ENCODE measurements at regions not wholly inside any gene's neighbourhood (a gene's known extent, or its start where the extent isn't known, plus 50 kb on each side); places are given as distances from the start of the nearest gene placed in this dataset.
A peak's percentile ranks its signal among the peaks of the same experiment; 100 is the strongest.
"Not testable (repeated sequence)": the region's sequence is repeated elsewhere in the genome, so short reads cannot be mapped to it uniquely, and the experiment has no call there.

DNA sequence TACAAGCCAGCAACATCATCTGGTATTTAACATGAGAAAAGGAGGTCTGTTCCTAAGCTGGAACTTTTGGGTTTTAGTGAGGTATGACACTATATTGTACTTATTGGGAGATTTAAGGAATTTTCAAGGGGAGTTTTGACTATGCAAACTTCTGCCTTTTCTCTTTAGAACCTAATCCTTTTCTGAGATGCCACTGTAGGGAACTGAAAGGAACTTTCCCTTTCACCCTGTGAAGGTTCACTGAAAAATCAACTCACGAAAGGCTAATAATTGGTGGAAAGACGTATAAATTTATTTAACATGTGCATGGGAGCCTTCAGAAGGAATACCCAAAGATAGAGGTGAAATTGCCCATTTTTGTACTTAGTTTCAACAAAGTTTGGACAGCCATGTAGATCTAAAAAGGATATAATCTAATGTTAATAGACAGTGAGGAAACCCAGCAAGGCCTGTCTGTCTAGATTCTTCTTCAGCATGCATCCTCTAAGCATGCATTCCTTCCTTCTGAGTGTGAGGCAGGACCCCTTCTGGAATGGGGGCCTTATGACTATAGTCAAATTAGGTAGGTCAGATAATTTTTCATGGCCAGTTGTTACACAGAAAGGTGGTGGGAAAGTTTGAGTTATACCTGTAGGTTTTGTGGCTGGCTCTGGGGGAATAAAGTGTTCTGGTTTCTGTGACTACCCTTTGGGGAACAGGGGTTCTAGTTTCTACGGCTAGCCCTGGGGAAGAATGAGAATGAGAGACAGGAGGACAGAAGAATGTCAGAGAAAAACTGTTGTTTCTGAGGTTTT is 200.3 kb downstream of the C9orf152 start:
- DNase-seq (ENCODE audit: low read depth in 4 of 4, low spot score in 2 of 4), result no peak

DNA sequence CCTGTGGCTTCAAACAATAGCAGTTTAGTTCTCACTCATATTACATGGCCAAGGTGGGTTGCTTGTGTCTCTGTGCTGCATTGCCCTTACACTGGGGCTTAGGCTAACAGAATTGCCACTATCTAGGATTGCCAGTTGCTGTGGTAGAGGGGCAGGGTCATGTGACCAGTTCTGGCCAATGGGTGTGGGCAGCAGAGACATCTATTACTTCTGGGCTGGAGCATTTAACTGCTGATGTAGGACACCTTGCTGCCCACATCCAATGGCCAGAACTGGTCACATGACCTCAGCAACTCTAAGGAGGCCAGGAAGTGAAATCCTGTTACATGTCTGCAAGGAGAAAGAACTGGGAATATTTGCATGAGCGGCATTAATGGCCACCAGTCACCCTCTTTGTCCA is 199.3 kb downstream of the C9orf152 start:
- no peak for DNase-seq (ENCODE audit: low read depth in 4 of 4, low spot score in 2 of 4)

GRCh38 chr9:110011628-110012320 is 196.2 kb downstream of the C9orf152 start:
- no peak for DNase-seq (ENCODE audit: low read depth in 4 of 4, low spot score in 2 of 4)

GRCh38 chr9:110013064-110013463 is 194.9 kb downstream of the C9orf152 start:
- DNase-seq (ENCODE audit: low read depth in 4 of 4, low spot score in 2 of 4), result no peak

GRCh38 chr9:110015759-110016158 is 192.2 kb downstream of the C9orf152 start:
- DNase-seq (ENCODE audit: low read depth in 4 of 4, low spot score in 2 of 4), result no peak

GRCh38 chr9:110016340-110016739 is 191.6 kb downstream of the C9orf152 start:
- no peak for DNase-seq (ENCODE audit: low read depth in 4 of 4, low spot score in 2 of 4)

DNA sequence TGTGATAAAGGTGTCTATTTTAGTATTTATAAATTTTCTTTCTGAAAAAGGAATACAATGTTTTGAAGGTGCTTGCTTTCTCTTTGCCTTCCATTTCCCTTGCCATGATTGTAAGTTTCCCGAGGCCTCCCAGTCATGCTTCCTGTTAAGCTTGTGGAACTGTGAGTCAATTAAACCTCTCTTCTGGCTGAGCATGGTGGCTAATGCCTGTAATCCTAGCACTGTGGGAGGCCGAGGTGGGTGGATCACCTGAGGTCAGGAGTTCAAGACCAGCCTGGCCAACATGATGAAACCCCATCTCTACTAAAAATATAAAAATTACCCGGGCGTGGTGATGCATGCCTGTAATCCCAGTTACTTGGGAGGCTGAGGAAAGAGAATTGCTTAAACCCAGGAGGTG is 187.7 kb downstream of the C9orf152 start:
- DNase-seq (ENCODE audit: low read depth in 4 of 4, low spot score in 2 of 4), result not testable (repeated sequence)

DNA sequence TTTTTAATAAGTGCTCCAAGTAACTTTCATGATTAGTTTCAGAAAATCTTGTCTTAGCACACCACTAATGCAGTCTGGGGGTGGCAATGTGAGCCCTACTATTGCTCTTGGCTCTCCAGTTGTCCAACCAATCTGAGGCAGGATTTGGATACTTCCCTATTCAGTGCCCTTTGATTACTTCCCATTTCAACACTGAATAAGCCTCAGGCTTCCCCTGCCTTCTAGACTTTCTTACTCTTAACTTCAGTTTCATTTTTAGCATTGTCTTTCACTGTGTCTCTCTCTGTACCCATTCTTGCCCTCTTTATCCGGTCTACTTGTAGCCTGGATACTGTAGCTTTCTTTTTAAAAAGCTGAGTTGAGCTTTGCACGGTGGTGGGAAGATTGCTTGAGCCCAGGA is 186.1 kb downstream of the C9orf152 start:
- no peak for DNase-seq (ENCODE audit: low read depth in 4 of 4, low spot score in 2 of 4)

GRCh38 chr9:110023221-110023620 is 184.7 kb downstream of the C9orf152 start:
- DNase-seq (ENCODE audit: low read depth in 4 of 4, low spot score in 2 of 4), result not testable (repeated sequence)

DNA sequence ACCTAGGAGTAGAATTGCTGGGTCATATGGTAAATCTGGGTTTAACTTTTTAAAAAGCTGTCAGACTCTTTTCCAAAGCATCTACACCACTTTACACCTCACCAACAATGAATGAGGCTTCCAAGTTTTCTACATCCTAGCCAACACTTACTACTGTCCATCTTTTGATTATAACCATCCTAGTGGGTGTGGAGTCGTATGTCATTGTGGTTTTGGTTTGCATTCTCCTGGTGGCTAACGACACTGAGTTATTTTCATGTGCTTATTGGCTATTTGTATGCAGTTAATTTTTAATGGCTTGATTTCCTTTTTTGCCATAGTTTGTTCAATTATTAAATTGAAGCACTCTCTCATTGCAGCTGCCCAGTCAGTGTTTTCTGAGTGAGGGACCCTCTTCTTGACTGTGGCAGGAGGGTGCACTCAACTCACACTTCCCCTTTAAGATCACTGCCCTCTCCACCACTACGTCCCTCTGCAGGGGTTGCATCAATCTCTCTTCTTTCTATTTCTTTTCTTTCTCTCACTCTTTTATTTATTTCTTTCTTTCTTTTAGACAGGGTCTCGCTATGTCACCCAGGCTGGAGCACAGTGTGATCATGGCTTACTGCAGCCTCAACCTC is 182.3 kb downstream of the C9orf152 start:
- DNase-seq (ENCODE audit: low read depth in 4 of 4, low spot score in 2 of 4), result no peak

- DNase-seq (ENCODE audit: low read depth in 4 of 4, low spot score in 2 of 4), result peak in 2 of 4 donors; percentile 28 to 34
Measured at GRCh38 chr9:110027671-110028081, 180.3 kb downstream of the C9orf152 start.

GRCh38 chr9:110028271-110028670 is 179.7 kb downstream of the C9orf152 start:
- no peak for DNase-seq (ENCODE audit: low read depth in 4 of 4, low spot score in 2 of 4)

DNA sequence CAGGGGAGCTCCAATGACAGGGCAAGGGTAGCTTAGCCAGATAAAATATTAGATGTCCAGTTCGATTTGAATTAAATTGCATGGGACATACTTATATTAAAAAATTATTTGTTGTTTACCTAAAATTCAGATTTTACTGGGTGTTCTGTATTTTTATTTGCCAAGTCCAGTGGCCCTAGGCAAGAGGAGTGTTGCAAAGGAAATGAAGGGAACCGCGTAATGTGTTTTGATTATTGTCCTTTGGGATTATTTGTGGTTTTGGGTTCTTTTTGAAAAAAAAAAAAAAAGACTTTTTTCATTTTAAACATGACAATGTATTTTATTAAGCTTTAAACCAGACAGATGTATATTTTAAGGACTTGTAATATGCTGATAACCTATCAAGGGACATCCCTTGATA is 179.3 kb downstream of the C9orf152 start:
- no peak for DNase-seq (ENCODE audit: low read depth in 4 of 4, low spot score in 2 of 4)

GRCh38 chr9:110029429-110029955 is 178.5 kb downstream of the C9orf152 start:
- peak in 1 of 4 donors; percentile 13 for DNase-seq (ENCODE audit: low read depth in 4 of 4, low spot score in 2 of 4)

DNA sequence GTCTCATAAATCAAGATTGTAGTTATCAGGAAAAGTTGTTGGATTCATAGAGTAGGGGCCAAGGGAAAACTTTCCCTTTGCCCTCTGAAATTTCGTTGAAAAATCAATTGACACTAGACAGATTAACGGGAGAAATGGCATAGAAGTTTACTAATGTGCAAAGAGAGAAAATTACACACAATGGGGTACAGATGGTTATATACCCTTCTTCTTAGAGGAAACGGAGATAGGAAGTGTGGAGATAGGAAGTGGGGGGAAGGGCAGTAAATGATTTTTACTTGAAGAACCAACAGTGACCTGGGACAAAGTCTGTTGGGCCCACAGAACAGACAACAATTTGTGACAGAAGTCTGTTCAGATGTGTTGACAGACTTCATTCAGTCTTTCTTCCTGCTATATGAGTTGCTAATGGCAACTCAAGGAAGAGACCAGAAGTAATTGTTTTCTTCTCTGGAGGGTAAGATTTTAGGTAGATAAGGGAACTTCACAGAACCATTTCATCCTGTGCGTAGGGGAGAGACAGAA is 177.9 kb downstream of the C9orf152 start:
- DNase-seq (ENCODE audit: low read depth in 4 of 4, low spot score in 2 of 4), result no peak

DNA sequence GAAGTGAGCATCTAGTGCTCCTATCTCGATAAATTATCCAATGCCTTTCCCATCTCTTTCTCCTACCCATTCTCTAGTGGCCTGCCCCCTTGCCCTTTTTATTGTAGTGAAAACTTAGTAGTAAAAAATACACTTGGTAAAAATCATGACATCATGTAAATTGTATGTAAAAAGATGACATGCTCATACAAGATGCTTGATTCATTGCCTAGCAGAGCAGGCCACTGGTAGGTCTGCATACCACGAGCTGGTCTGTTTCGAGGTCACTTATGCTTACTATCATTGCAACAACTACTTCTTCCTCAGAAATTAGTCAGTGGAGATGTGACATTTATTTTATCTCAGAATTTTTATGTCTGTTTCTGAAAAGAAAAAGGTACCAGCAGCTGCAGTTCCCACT is 177.3 kb downstream of the C9orf152 start:
- no peak for DNase-seq (ENCODE audit: low read depth in 4 of 4, low spot score in 2 of 4)

- no peak for DNase-seq (ENCODE audit: low read depth in 4 of 4, low spot score in 2 of 4)
Measured at GRCh38 chr9:110031511-110032173, 176.3 kb downstream of the C9orf152 start.

GRCh38 chr9:110032532-110032931 is 175.4 kb downstream of the C9orf152 start:
- not testable (repeated sequence) for DNase-seq (ENCODE audit: low read depth in 4 of 4, low spot score in 2 of 4)

DNA sequence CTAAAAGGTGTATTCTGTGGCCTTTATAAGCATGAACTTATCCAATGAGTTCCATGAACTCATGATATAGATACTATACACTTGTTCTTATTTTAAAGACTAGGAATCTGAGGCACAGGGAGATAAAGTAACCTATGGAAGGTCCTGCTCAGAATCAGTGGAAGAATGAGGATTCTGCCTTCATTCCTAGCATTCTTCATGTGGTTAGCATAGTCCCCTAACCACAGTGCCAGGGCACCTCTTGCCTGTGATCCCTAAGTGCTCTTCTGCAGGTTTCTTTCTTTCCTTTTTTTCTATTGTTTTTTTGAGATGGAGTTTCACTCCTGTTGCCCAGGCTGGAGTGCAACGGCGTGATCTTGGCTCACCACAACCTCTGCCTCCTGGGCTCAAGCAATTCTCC is 174.1 kb downstream of the C9orf152 start:
- no peak for DNase-seq (ENCODE audit: low read depth in 4 of 4, low spot score in 2 of 4)

DNA sequence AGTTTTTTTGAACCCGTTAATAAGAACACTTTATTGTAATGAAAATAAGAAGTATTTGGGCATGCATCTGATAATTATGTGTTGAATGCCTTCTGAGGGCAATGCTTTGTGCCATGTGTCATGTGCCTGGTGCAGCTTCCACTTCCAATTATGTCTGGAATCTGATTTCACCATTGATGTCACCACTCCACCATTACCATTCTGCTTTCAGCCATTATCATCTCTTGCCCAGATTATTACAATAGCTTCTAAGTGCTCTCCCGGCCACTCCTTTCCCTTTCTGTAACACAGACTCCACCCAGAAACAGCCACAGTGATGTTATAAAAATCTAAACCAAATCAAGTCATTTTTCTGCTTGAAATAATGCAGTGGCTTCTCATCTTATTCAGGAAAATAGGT is 171.7 kb downstream of the C9orf152 start:
- DNase-seq (ENCODE audit: low read depth in 4 of 4, low spot score in 2 of 4), result no peak

DNA sequence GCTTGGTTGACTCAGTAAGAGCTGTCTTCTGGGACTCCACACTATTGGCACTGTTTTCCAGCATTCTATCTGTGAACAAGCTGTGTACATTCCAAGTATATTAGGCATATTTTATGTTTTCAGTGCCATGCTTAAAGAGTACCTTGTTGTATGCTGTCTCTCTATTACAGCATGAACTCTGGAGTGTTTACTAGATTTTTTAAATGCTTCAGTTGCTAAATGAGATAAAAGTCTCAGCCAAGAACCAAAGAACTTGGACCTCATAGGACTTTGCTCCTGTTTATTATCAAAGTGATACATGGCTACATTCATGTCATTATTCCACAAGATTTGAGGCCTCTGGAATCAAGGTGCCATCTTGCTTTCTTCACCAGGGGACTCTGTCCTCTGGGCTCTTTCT is 167.2 kb downstream of the C9orf152 start:
- DNase-seq (ENCODE audit: low read depth in 4 of 4, low spot score in 2 of 4), result no peak
